Activated naive CD4-positive, alpha-beta T cell treated with anti-CD3 and anti-CD28 coated beads, Interleukin-2, amount 50 U/mL, for 72 hours (primary cell): ENCODE measurements at regions not wholly inside any gene's neighbourhood (a gene's known extent, or its start where the extent isn't known, plus 50 kb on each side); places are given as distances from the start of the nearest gene placed in this dataset.

Source experiments
- ATAC-seq, 2 donors: fragments of 150-1000 bp; cut with Tn5 transposase; 2 replicates each; pipeline ENCODE4 v1.10.0; 2021; ENCODE audit warnings: mild to moderate bottlenecking in 2 of 2, moderate library complexity in 2 of 2
- DNase-seq, 2 donors: peaks; one replicate each; pipeline ENCODE4 v3.0.0; 2021 to 2022; ENCODE audit warnings: low spot score in 2 of 2
- H3K27ac Mint-ChIP-seq, 2 donors: one replicate each; pipeline ENCODE4 v1.8.0; 2022; ENCODE audit warnings: mild to moderate bottlenecking in 2 of 2, mixed read lengths in 2 of 2
- H3K36me3 Mint-ChIP-seq, 2 donors: one replicate each; pipeline ENCODE4 v1.8.0; 2022; ENCODE audit warnings: mixed read lengths in 2 of 2
- H3K9me3 Mint-ChIP-seq, 2 donors: one replicate each; pipeline ENCODE4 v1.8.0; 2022; ENCODE audit warnings: mixed read lengths in 2 of 2

DNA sequence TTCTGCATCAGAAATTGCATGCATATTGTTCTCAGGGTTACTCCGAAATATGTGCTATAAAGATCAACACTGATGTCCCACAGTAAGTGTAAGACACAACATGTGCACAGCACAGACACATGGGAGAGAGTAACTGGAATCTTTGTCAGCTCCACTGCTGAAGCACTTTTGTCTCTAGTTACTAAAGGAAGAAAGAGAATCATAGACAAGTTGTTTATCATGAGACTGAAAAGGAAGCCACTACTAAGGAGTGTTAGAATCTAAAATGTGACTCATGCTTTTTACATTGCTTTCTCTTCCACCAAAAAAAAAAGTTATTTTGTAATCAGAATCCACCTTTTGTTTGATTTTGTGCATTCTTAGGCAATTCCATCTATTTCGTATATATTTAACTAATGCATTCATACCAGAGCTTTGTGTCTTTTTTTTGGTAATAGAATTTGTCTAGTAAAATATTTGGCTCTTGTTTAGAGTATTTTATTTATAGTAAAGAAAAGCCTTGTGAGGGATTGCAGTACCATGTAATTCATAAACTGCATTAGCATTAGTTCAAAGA, 502.4 kb downstream of the FBXO15 start:
- DNase-seq (no peak), ATAC-seq (no peak)
- H3K9me3 Mint-ChIP-seq = peaks cover 0 to 4% of the 10 kb centered on the region in 2 donors
- no peak overlapping the region for H3K27ac Mint-ChIP-seq
- no peaks in the 10 kb centered on the region for H3K36me3 Mint-ChIP-seq

DNA sequence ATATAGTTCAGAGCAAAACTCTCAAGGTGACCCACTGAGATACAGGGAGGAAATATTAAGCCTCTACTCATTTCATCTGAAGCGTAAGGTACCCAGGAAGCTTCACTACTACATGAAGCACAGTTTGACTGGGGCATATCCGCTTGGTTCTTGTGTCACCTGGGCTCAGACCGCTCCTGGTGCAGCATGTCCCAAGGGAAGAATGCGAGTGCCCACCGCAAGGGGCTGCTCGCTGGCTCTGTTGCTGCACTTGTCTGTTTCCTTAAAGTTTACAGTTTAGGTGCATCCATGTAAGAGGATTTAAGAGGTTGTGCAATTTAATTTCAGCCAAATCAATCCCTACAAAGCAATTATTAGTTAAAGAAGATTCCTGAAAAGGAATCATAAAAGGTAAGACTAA, 507.8 kb downstream of the FBXO15 start:
- Mint-ChIP-seq H3K9me3 (peaks cover 1% of the 10 kb centered on the region in 2 donors), H3K36me3 (no peaks in the 10 kb centered on the region), H3K27ac (no peak overlapping the region)
- no peak for ATAC-seq
- no peak for DNase-seq

DNA sequence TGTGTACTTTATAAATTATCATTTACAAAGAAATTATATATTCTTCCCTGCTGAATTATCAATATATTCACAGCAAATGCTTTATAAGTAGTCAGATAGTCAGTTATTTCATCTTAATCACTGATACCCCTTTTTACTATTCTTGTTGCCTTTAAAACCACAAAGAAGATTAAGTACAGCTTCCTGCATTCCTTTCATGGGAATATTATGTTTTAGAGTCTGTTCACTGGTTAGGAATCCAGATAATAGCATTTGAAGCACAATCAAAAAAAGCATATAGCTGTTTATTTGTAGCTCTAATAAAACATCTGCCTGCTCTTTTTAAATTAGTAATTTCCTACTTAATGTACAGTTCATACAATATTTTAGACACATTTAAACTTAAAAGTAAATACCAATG, 508.9 kb downstream of the FBXO15 start:
- H3K27ac Mint-ChIP-seq = no peak overlapping the region

DNA sequence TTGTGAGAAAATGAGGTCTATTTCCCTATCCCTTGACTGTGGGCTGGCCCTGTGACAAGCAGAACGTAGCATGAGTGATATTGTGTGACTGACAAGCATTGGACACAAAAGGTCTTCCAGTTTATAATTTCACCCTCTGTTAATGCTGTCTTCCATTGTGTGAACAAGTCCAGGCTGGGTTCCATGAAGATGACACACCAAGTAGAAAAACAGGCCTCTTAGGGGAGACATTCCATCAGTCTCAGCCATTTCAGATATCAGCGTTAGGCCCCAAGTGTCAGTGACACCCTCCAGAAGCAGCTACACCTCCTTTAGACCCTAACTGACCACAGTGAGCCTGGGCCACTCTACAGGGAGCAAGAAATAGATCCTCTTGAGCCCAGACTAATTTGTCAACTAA, 511.3 kb downstream of the FBXO15 start:
- no peak overlapping the region for H3K27ac Mint-ChIP-seq
- H3K9me3 Mint-ChIP-seq = peaks cover 6 to 7% of the 10 kb centered on the region in 2 donors
- ATAC-seq (no peak), DNase-seq (no peak)
- H3K36me3 Mint-ChIP-seq = no peaks in the 10 kb centered on the region

More for the DNA sequence above, 508.9 kb downstream of the FBXO15 start:
- Mint-ChIP-seq H3K36me3 (no peaks in the 10 kb centered on the region), H3K9me3 (peaks cover 6 to 7% of the 10 kb centered on the region in 2 donors)
- ATAC-seq (no peak), DNase-seq (no peak)

DNA sequence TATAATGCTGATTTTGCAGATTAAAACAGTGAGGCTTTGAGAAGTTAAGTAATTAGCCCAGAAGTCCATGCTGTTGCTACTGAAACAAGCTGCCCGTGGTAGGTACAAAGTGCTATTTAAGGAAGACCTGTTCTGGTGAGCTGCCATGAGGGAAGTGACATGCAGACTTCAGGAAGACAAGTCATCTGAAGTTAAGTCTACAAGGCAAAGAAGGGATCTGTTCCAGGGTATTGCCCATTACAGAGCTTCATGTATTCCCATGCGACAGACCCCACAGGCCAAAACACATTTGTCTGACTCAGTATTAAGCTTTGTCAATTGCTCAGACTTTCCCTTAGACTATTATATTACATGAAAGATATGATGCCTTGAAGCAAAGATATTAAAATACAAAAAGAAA, 520.8 kb downstream of the FBXO15 start:
- peaks cover 0 to 13% of the 10 kb centered on the region in 2 donors for H3K9me3 Mint-ChIP-seq
- ATAC-seq = no peak
- H3K27ac Mint-ChIP-seq = no peak overlapping the region
- no peak for DNase-seq
- H3K36me3 Mint-ChIP-seq = no peaks in the 10 kb centered on the region

DNA sequence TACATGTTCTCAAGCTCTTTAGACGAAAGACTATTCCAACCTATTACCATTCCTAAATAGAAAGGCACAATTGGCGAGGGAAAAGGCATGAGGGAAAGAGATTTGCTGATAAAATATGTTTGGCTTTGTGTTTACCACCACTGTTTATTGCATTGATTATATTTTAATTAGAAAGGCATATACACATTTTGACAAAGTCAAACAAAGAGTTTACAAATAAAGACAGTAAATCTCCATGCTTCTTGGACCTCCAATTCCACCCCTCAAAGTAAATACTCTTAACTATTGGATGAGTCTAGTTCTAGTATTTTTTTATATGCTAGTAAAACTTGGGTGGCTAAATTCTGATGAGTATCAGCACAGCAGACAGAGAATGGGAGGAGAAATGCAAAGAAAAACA, 521.4 kb downstream of the FBXO15 start:
- Mint-ChIP-seq H3K27ac (no peak overlapping the region), H3K36me3 (no peaks in the 10 kb centered on the region), H3K9me3 (peaks cover 0 to 13% of the 10 kb centered on the region in 2 donors)
- DNase-seq (no peak), ATAC-seq (no peak)

DNA sequence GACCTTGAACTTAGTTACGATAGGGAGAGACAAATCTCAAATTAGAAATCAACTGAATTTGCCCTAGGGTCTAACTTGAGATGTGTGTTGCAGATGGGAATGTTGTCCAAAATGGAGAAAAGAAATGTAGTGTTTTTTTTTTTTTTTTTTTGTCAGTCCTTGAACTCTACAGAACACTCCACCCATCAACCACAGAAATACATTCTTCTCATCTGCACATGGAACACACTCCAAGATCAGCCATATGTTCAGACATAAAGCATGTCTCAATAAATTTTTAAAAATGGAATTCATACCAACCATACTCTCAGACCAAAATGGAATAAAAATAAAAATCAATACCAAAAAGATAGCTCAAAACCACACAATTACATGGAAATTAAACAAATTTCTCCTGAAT, 526.5 kb downstream of the FBXO15 start:
- DNase-seq (no peak), ATAC-seq (no peak)
- peak overlapping the region in 1 of 2 donors; percentile 56 for H3K27ac Mint-ChIP-seq
- no peaks in the 10 kb centered on the region for H3K36me3 Mint-ChIP-seq
- peaks cover 5 to 10% of the 10 kb centered on the region in 2 donors for H3K9me3 Mint-ChIP-seq

DNA sequence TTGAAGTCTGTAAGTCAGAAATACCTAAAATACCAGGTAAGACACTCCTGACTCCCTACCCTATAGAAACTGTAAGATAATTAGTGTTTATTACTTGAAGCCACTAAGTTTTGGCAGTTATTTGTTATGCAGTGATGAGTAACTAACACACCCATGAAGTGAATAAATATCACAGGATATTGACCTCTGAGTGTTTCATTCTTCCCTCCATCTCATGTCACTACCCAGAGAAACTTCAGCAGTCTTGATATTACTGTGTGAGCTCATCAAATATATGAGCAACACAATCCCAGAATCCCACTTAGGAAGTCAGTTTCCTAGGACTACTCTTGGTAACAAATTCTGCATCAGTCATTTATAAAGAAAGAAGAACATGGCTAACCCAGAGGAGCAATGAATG, 529.7 kb downstream of the FBXO15 start:
- Mint-ChIP-seq H3K36me3 (no peaks in the 10 kb centered on the region), H3K27ac (no peak overlapping the region), H3K9me3 (peaks cover 4 to 5% of the 10 kb centered on the region in 2 donors)
- ATAC-seq (no peak), DNase-seq (no peak)

DNA sequence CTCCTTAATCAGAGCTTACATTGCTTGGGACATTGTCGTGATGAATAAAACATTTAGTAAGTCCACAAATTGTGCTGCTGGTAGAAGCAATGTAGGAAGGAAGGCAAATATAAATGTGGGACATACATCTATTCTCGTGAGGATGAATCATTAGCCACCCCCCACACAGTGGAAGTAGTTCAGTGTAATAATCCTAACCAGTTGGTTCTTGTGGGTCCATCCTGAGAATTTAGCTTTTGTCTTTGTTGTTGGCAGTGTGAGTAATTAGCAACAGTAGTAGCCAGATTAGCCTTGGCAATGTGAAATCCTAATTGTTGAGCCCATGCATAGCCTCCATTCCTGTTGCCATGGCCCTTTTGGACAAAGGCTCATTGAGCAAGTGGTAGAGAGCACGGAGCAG, 532.1 kb downstream of the FBXO15 start:
- ATAC-seq = no peak

DNA sequence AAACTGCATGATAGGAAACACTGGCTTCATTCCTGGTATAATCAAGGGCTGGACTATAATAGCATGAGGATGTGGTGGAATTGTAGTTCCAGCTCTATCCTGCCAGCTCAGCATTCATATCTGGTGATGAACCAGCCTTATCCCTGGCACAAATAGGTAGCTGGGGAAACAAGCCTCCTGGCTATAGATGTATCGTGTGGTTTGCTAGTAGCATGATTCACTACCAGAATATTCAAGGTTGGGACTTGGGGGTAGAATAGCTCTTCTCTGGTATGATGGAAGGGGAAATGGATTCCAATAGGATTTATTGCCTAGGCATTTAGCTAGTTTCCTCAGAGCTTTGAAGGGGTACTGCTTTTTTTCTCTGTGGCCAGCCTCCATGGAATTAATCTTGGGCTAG, 532.8 kb downstream of the FBXO15 start:
- no peak for ATAC-seq
- Mint-ChIP-seq H3K36me3 (no peaks in the 10 kb centered on the region), H3K27ac (no peak overlapping the region), H3K9me3 (peaks cover 0 to 5% of the 10 kb centered on the region in 2 donors)
- DNase-seq = no peak

More for the DNA sequence above, 532.1 kb downstream of the FBXO15 start:
- H3K9me3 Mint-ChIP-seq = peaks cover 0 to 5% of the 10 kb centered on the region in 2 donors
- H3K36me3 Mint-ChIP-seq = no peaks in the 10 kb centered on the region
- DNase-seq = no peak
- H3K27ac Mint-ChIP-seq = no peak overlapping the region

DNA sequence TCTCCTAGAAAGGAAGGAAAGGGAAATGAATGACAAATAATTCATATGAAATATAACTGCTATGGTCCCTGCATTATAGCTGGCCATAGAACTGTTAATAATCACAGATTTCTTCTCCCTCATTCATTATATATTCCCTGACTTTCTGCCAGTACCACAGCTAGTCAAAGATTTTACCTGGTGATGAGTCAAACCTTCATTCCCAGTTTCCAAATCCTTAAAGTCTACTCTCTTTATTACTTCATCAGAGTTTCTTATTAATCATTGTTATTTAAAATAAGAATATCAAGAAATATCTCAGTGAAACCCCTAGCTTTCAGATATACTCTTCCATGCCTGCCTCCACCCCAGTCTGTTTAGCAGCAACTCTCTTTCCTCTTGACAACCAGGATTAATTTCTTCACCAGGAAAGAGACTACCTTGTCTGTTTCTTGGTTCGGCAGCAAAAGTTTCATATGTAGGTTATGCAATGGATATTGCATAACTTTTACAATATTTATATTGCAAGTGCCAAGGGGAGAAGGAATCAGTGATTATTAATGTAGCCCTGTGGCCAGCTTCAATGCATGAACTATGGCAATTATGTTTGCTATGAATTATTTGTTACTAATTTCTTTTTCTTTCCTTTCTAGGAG, 533.8 kb downstream of the FBXO15 start:
- DNase-seq (no peak), ATAC-seq (no peak)
- H3K36me3 Mint-ChIP-seq = no peaks in the 10 kb centered on the region
- H3K27ac Mint-ChIP-seq = no peak overlapping the region
- H3K9me3 Mint-ChIP-seq = peaks cover 2 to 5% of the 10 kb centered on the region in 2 donors

DNA sequence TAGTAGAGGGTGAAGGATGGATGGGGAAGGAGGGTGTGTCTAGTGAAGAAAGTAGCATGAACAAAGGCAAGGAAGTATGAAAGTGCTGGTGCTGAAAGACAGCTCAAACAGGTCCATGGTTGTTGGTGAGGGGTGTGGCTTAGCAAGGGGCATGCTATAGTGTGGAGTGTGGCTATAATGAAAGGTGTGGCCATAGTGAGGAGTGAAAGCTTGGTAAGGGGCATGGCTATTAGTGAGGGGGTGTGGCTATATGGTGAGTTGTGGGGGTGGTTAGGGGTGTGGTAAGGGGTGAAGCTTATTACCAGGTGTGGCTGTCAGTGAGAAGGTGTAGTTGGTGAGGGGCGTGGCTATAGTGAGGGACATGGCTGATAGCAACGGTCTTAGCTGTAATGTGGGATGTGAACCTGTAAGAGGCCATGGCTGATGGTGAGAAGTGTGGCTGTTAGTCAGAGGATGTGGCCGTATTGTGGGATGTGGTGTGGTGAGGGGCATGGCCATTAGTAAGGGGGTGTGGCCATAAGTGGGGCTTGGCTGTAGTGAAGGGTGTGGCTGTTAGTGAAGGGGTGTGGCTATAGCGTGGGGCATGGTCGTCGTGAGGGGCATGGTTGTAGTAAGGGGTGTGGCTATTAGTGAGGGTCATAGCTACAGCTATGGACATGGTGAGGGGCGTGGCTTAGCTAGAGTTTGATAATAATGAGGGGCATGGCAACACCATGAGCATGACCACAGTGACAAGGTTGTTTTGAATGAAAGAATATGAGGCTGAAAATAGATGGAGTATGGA, 549.6 kb downstream of the FBXO15 start:
- H3K9me3 Mint-ChIP-seq = peaks cover 9 to 14% of the 10 kb centered on the region in 2 donors
- H3K36me3 Mint-ChIP-seq = no peaks in the 10 kb centered on the region
- peak in 1 of 2 donors; percentile 20 for ATAC-seq
- DNase-seq = no peak
- no peak overlapping the region for H3K27ac Mint-ChIP-seq

DNA sequence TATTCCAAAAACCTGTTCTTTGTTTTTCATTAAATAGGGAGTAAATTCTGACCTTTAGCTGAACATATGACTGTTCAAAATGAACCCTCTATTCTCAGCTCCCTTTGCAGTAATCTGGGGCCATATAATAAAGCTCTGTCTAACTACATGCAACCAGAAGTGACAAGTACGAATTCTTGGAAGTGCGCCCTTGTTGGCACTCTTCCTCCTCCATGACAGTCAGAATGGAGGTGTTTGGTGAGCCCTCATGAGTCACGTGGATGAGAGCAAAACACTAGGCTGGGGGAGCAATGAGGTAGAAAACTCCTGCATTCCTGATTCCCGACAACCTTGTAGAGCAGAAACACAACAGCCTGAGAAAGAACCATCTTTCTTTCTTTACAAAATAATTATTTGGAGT, 552.9 kb downstream of the FBXO15 start:
- ATAC-seq (no peak), DNase-seq (no peak)
- H3K36me3 Mint-ChIP-seq = no peaks in the 10 kb centered on the region
- no peak overlapping the region for H3K27ac Mint-ChIP-seq
- peaks cover 9 to 18% of the 10 kb centered on the region in 2 donors for H3K9me3 Mint-ChIP-seq

DNA sequence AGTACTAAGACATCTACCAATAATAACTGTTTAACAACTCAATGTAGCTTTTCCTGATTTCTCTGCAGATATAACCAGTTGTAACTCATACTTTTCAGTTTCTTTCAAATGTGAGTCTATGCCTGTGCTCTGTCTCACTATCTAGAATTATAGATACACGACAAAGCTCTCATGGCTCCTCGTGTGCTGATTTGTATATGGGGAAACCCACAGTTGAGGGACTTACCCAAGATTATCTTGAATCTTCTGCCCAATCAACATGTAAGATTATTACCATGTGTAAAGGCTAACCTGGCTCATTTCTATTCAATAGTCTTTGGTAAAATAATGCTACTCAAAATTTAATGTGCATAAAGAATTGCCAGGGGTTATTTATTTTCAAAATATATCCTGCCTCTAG, 554.4 kb downstream of the FBXO15 start:
- no peak for ATAC-seq
- Mint-ChIP-seq H3K9me3 (peaks cover 5 to 10% of the 10 kb centered on the region in 2 donors), H3K36me3 (no peaks in the 10 kb centered on the region), H3K27ac (no peak overlapping the region)
- no peak for DNase-seq

DNA sequence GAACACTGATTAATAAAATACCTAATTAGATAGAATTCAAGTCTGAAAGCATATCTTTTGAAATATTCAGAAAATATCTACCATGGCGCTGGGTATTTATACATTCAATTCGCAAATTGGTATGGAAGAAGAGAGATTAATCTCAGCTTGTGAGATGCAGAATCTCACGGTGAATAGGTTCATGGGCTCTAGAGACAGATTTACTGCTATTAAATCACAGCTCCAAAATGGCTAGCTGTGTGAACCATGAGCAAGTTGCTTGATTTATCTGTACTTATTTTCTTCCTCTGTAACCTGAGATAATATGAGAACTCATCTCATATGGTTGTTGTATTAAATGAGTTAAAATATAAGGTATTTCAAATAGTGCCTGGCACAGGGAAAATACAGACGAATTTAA, 556.7 kb downstream of the FBXO15 start:
- DNase-seq (no peak), ATAC-seq (no peak)
- Mint-ChIP-seq H3K27ac (no peak overlapping the region), H3K36me3 (no peaks in the 10 kb centered on the region), H3K9me3 (peaks cover 0 to 4% of the 10 kb centered on the region in 2 donors)

DNA sequence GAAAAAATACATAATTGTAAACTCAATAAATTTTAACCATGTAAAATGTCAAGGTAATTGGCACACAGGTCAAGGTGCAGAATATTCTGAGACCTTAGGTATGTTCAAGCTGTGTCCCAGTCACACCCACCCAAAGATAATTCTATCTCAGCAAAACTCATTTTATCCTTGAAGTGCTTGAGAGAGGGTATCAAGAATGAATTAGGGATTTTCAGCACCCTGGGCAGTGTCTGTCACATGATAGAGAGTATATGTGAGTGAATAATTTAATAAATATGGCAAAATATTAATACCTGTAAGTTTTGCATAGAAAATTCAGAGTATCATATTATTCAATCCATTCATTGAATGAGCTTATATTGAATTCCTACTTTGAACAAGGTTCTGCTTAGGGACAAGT, 567.9 kb downstream of the FBXO15 start:
- H3K9me3 Mint-ChIP-seq = peaks cover 0 to 6% of the 10 kb centered on the region in 2 donors
- ATAC-seq (no peak), DNase-seq (no peak)
- H3K27ac Mint-ChIP-seq = no peak overlapping the region
- H3K36me3 Mint-ChIP-seq = peaks cover 0 to 4% of the 10 kb centered on the region in 2 donors

DNA sequence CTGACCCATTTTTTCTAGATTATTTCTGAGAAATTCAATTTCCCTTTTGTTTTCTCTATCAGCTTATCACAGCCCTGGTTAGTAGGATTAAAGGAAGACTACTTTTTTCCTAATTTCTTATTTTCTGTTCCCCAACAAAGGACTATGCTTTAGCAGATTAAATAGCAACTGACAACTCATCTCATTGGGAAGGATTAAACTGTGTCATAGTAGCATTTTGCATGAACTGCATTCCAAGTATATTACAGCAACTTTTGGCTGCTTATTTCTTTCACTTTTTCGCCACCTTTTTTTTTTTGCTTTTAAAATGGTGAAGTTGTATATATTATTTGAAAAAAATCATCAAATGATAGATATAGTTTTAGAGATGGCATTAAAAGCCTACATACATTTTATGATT, 570.3 kb downstream of the FBXO15 start:
- Mint-ChIP-seq H3K36me3 (peaks cover 0 to 4% of the 10 kb centered on the region in 2 donors), H3K27ac (no peak overlapping the region), H3K9me3 (peaks cover 0 to 3% of the 10 kb centered on the region in 2 donors)
- ATAC-seq (no peak), DNase-seq (no peak)
